Mesothelial cell of epicardium (in vitro differentiated cells): ENCODE measurements at regions not wholly inside any gene's neighbourhood (a gene's known extent, or its start where the extent isn't known, plus 50 kb on each side); places are given as distances from the start of the nearest gene placed in this dataset.
"Not testable (repeated sequence)": the region's sequence is repeated elsewhere in the genome, so short reads cannot be mapped to it uniquely, and the experiment has no call there.

Experiments
- DNase-seq, 2 experiments: peaks; one replicate each; pipeline ENCODE4 v3.0.0; 2021; ENCODE audit warnings: low spot score in 2 of 2; ENCODE audit not compliant: unreplicated experiment in 2 of 2
- H3K27ac Mint-ChIP-seq: 2 replicates; pipeline ENCODE4 v1.8.0; 2021; ENCODE audit warnings: mixed read lengths
- H3K27me3 Mint-ChIP-seq: 2 replicates; pipeline ENCODE4 v1.8.0; 2021; ENCODE audit warnings: low read depth, mixed read lengths
- H3K36me3 Mint-ChIP-seq: 2 replicates; pipeline ENCODE4 v1.8.0; 2021; ENCODE audit warnings: mixed read lengths
- H3K4me1 Mint-ChIP-seq: 2 replicates; pipeline ENCODE4 v1.8.0; 2021; ENCODE audit warnings: mixed read lengths
- H3K4me3 Mint-ChIP-seq: 2 replicates; pipeline ENCODE4 v1.8.0; 2021; ENCODE audit warnings: mild to moderate bottlenecking, moderate library complexity, mixed read lengths
- H3K9me3 Mint-ChIP-seq: 2 replicates; pipeline ENCODE4 v1.8.0; 2021; ENCODE audit warnings: mixed read lengths
- TF ChIP-seq, protein P1 (sequence below): fragments of 200-600 bp; sonication (generic); IDR thresholded peaks from one replicate; pipeline ENCODE4 v1.5.0; 2021; ENCODE audit warnings: antibody characterized with exemption; ENCODE audit not compliant: unreplicated experiment

DNA sequence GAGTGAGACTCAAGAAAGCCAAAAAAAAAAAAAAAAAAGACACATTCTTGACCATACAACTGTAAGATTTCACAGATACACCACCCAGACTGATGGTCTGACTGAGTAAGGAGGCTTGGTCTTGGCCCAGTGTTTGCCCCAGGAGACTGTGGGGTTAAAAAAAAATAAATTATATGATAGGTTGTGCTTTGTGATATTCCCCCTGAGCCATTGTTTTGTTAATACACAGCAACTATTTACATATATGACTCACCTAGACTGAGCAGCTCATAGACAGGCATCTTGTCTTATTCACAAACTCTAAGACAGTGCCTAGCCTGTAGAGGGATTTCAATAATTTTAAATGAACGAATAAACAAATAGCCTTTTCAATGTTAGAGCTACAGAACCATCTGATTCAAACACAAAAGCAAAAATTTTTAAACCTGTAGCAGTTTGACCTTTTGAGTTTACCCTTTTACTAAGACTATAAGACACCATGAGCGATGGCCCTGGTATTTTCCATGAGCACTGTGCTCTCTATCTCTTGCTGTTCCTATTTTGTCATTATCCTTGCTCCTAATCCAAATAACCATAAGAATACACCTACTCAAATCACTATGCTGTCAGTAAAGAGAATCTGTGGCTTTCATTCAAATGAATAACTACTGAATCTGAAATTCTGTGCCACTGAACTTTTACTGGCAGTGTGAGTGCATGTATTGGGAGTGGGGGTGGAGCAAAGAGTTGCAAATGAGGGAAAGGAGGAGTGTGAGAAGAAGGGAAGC is 199.4 kb upstream of the PTBP2 start:
- H3K36me3 Mint-ChIP-seq: no peaks in the 10 kb centered on the region
- H3K27ac Mint-ChIP-seq: no peak overlapping the region

DNA sequence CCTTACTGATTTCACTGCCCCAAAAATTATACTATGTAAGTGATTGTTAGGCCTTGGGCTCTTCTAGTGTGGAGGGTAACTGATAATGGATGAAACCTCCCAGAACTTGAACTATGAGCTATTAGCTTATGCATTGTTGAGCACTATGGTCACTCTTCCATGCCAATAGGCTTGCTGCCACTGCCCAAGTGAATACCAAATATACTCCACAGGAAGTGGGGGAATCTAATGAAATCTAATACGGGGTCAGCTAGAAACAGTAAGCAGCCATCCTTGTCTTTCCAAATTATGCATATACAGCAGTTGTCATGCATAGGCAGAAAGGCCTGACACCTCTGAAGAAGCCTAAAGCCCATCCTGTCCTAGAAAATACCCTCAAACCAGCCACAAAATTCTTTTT is 198.7 kb upstream of the PTBP2 start:
- H3K4me3 Mint-ChIP-seq: no peak overlapping the region
- H3K27ac Mint-ChIP-seq: no peak overlapping the region
- H3K4me1 Mint-ChIP-seq: peaks cover 55% of the 10 kb centered on the region
- H3K27me3 Mint-ChIP-seq: no peaks in the 10 kb centered on the region
- TF ChIP-seq, protein P1, sequence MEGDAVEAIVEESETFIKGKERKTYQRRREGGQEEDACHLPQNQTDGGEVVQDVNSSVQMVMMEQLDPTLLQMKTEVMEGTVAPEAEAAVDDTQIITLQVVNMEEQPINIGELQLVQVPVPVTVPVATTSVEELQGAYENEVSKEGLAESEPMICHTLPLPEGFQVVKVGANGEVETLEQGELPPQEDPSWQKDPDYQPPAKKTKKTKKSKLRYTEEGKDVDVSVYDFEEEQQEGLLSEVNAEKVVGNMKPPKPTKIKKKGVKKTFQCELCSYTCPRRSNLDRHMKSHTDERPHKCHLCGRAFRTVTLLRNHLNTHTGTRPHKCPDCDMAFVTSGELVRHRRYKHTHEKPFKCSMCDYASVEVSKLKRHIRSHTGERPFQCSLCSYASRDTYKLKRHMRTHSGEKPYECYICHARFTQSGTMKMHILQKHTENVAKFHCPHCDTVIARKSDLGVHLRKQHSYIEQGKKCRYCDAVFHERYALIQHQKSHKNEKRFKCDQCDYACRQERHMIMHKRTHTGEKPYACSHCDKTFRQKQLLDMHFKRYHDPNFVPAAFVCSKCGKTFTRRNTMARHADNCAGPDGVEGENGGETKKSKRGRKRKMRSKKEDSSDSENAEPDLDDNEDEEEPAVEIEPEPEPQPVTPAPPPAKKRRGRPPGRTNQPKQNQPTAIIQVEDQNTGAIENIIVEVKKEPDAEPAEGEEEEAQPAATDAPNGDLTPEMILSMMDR: no peak
- H3K36me3 Mint-ChIP-seq: no peaks in the 10 kb centered on the region
- no peak for DNase-seq
- peaks cover 13% of the 10 kb centered on the region for H3K9me3 Mint-ChIP-seq

More for the DNA sequence above, 199.4 kb upstream of the PTBP2 start:
- Mint-ChIP-seq H3K4me1 (peaks cover 54% of the 10 kb centered on the region), H3K4me3 (no peak overlapping the region), H3K9me3 (peaks cover 6% of the 10 kb centered on the region), H3K27me3 (no peaks in the 10 kb centered on the region)
- TF ChIP-seq, protein P1: no peak
- DNase-seq: no peak

DNA sequence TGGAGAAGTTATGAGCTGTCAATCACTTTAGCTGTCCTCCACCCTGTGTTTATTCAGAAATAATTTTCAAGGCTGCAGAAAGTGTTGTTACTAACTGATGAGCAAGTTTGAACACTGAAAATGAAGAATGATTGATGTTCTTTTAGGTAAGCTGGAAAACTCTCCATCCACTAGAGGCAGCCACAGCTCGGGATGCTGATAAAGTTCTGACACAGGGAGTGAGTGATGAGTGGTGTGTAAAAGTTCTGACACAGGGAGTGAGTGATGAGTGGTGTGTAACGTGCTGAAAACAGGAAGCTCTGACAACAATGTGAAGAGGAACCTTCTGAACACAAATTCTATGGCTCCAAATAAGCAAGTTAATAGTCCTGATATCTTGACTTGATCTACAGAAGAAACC is 197.5 kb upstream of the PTBP2 start:
- H3K27me3 Mint-ChIP-seq: no peaks in the 10 kb centered on the region
- peaks cover 23% of the 10 kb centered on the region for H3K9me3 Mint-ChIP-seq
- peaks cover 6% of the 10 kb centered on the region for H3K36me3 Mint-ChIP-seq
- H3K4me1 Mint-ChIP-seq: peaks cover 48% of the 10 kb centered on the region
- DNase-seq: no peak
- H3K4me3 Mint-ChIP-seq: no peak overlapping the region
- TF ChIP-seq, protein P1: no peak
- no peak overlapping the region for H3K27ac Mint-ChIP-seq

DNA sequence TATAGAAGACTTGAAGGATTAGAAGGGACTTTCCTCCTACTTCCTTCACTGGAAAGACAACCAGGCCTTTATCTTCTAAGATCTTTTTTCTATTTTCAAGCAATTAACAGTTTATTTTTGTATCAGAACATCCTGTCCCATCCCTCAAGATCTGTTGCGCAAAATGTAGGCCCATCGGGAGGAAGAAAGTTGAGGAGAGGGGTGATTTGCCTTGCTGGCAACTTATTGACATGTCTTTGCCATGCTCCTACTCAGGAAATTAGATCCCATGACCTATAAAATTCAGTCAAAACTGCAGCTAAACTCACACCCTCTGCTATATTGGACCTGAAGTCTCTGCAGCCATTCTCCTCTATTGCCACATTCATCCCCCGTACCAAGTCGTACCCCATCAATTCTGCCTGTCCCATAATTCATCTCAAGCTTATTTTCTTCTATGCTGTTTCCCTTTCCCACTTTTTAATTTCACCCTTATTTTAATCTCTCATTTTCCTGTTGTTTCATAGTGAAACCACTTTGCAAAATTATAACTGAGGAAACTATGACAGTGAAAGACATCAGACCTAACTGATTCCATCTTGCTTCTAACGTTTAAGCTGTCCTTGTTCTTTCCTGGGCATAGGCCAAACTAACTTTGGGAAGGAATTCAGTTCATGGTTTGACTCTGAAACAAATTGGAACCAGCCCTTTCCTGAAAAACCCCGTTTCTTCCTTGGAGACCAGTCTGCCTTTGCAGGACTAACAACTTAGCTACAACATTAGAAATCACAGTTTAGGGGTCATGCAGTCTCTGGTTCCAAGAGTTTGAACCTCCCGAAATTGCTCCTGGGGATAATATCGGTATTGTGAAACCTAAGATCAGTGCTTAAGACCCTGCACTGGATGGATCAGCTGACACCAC is 195.7 kb upstream of the PTBP2 start:
- Mint-ChIP-seq H3K4me1 (peaks cover 31% of the 10 kb centered on the region), H3K27ac (peak overlapping the region; percentile 4), H3K9me3 (peaks cover 28% of the 10 kb centered on the region)

DNA sequence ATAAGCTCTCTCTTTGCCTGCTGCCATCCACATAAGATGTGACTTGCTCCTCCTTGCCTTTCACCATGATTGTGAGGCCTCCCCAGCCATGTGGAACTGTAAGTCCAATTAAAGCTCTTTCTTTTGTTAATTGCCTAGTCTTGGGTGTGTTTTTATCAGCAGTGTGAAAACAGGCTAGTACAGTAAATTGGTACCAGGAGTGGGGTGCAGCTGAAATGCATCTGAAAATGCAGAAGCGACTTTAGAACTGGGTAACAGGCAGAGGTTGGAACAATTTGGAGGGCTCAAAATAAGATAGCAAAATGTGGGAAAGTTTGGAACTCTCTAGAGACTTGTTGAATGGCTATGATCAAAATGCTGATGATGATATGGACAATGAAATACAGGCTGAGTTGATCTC is 192.9 kb upstream of the PTBP2 start:
- not testable (repeated sequence) for H3K4me3 Mint-ChIP-seq, H3K27ac Mint-ChIP-seq, H3K27me3 Mint-ChIP-seq, DNase-seq, H3K36me3 Mint-ChIP-seq
- Mint-ChIP-seq H3K9me3 (peaks cover 32% of the 10 kb centered on the region), H3K4me1 (peaks cover 29% of the 10 kb centered on the region)

More for the DNA sequence above, 195.7 kb upstream of the PTBP2 start:
- Mint-ChIP-seq H3K36me3 (peaks cover 7% of the 10 kb centered on the region), H3K4me3 (no peak overlapping the region), H3K27me3 (no peaks in the 10 kb centered on the region)
- no peak for DNase-seq
- TF ChIP-seq, protein P1: no peak

DNA sequence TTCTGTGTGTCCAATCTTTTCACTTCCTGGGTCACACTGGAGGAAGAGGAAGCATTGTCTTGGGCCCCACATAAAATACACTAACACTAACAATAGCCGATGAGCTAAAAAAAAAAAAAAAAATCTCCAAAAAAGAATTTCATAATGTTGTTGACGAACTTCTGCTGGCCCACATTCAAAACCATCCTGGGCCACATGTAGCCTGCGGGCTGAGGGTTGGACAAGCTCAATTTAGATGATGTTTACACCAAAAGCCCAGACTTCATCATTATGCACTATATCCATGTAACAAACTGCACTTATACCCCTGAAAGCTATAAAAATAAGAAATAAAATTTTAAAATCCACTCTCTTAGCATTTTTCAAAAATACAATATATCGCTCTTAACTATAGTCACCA is 187.8 kb upstream of the PTBP2 start:
- Mint-ChIP-seq H3K36me3 (peaks cover 4% of the 10 kb centered on the region), H3K9me3 (peaks cover 12% of the 10 kb centered on the region), H3K4me1 (peaks cover 12% of the 10 kb centered on the region), H3K27ac (no peak overlapping the region), H3K27me3 (no peaks in the 10 kb centered on the region), H3K4me3 (no peak overlapping the region)
- DNase-seq: no peak
- TF ChIP-seq, protein P1: no peak
